HG03575 (cell line): ENCODE measurements at regions not wholly inside any gene's neighbourhood (a gene's known extent, or its start where the extent isn't known, plus 50 kb on each side); places are given as distances from the start of the nearest gene placed in this dataset.
"Not testable (repeated sequence)": the region's sequence is repeated elsewhere in the genome, so short reads cannot be mapped to it uniquely, and the experiment has no call there.

Experiments used
- ATAC-seq: cut with Tn5 transposase; IDR thresholded peaks from one replicate; pipeline ENCODE4 v1.9.1; 2021; ENCODE audit not compliant: unreplicated experiment, insufficient number of reproducible peaks, low FRiP score; ENCODE audit errors: extremely low read depth

DNA sequence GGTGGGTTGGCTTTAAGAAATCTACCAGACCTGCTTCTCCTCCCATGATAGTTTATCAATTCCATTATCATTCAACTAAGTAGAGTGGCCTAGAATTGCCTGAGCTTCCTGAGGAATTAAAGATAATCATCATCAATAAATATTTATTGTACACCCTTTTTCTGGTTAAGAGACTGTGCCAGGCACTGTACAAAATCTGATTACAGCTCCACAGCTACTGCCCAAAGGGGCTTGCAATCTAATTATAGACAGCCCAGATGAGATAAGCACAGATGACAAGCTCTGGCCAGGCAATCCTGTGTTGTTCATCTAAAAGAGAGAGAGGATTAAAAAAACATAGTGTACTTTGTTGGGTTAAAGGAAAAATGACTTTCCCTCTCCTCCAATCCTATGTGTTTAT is 586.4 kb downstream of the GATA3 start:
- ATAC-seq: no peak

DNA sequence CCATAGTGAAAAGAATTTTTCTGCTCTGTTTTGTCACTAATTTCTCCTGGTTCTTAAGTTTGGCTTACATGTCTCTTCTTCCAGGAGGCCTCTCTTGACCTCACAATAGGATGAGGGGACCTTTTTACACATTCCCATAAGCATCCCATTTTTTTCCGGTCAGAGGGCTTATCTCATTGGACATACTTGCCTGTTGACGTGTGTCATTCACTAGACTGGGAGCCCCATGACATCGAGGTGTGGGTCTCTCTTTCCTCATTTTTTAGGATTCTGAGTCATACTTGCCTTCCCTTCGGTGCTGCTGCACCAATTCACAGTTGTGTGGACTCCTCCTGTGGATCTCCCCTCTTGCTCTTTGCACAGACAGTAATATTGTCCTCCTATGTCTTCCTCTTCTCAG is 601.8 kb downstream of the GATA3 start:
- ATAC-seq: no peak

GRCh38 chr10:8659982-8660381 is 605.5 kb downstream of the GATA3 start:
- no peak for ATAC-seq

GRCh38 chr10:8661886-8662285 is 607.4 kb downstream of the GATA3 start:
- no peak for ATAC-seq

DNA sequence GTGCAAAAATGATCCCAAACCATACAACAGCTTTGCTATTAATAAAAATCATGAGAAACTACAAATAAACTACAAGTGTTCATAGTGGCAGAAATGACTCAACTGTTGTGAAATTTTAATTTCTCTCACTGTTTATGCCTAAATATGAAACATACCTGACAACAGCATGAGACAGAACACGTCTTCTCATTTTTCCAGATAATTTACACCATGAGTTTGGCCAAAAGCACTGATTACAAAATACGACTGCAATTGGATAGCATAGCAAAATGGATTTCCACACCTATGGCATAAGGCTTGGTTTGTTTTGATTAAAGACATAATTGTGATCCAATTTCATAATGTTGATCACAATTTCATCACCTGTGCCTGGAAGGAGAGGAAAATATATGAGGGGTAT is 608.6 kb downstream of the GATA3 start:
- ATAC-seq: no peak

DNA sequence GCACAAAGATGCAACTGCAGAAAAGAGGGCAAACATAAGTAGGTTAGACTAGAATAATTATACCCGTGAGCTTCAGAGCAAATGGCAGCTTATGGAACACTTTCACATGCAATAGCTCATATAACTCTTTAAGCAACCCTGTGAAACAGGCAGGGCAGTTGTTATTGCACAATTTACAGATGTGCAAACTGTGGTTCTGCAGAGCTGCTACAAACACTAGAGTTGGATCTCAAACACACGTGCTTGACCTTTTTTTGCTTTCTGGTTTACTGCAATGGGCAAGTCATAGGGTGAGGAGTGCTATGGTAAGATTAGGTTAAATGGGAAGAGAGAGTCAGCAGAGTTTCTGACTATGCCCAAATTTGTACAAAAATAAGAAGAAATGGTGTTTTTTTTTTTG is 610.8 kb downstream of the GATA3 start:
- no peak for ATAC-seq

DNA sequence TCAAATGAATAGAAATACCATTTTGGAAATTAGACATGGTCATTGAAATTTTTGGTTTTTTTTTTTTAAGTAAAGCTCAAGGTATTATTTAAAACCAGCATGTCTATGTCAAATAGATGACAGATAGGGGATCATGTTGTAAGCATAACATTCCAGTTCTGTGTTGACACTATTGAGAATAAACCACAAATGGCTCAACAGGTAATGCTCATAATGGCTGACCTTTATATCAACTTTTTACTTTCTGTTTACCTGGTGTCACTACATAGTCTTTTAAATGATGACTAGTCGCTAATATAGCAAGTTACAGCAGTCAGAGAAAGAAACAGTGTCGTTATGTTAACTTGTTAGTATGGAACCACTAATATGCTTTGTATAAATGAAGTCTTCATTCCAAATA is 616.0 kb downstream of the GATA3 start:
- no peak for ATAC-seq

GRCh38 chr10:8674230-8674629 is 619.7 kb downstream of the GATA3 start:
- no peak for ATAC-seq

DNA sequence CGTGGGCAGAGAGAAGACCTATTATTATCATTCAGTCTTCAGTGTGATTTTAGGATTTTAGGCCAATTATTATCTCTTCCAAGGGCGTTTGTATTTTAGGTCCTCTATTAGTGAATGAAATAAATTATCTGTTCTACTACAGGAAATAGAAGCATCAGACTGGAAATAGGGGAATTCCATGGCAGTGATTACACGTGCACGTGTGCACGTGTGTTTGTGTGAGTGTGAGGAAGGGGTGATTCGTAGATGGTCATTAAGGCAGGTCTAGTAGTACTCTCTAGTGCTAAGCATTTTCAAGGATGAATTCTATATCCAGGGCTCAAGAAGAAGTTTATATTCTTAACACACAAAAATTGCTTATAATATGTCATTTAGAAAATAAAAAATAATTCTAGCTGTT is 623.2 kb downstream of the GATA3 start:
- no peak for ATAC-seq

DNA sequence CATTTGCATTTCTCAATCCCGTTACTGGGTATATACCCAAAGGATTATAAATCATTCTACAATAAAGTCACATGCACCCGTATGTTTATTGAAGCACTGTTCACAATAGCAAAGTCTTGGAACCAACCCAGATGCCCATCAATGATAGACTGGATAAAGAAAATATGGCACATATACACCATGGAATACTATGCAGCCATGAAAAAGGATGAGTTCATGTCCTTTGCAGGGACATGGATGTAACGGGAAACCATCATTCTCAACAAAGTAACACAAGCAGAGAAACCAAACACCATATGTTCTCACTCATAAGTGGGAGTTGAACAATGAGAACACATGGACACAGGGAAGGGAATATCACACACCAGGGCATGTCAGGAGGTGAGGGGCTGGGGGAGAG is 630.4 kb downstream of the GATA3 start:
- ATAC-seq: not testable (repeated sequence)

- no peak for ATAC-seq
Measured at GRCh38 chr10:8688881-8689280, 634.4 kb downstream of the GATA3 start.

DNA sequence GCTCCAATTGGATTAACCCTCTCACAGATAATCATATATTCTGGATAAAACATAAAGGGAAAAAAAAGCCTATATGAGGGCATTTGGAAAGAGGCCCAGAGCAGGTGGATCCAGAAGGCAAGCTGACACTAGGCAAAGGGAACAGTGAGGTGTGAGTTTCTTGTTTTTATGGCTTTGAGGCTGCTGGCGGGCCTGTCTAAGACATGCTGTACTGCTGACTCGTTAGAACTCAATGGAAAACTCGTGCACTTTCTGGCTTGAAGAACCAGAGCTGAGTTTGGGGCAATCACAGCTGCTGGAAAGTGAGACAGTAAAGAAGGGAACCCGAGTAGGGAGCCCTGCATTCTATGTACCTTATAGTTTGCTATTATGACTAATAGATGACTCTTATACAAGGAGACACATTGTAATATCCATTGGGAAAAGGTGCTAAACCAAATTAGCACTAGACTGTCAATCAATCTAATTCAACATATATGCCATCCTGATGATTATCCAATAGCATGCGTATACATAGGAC is 637.1 kb downstream of the GATA3 start:
- ATAC-seq: no peak

GRCh38 chr10:8693635-8694034 is 639.1 kb downstream of the GATA3 start:
- ATAC-seq: not testable (repeated sequence)

GRCh38 chr10:8696746-8697145 is 642.3 kb downstream of the GATA3 start:
- ATAC-seq: no peak

DNA sequence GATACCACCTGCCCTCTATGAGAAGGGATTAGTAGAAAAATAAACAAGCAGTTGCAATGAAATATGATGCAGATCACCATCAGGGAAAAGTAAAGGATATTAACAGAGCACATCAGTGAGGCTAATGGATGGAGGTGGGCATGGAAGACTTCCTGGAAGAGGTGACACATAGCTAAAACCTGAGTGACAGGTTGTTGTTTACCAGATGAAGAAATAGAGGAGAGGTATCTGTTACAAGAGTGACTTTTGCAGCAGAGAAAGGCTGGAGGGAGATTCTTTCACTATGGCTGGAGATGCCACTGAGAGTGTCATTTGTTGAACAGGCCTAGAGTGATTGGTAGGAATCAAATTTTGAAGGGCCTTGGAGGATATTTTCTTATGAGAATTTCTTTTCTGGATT is 646.2 kb downstream of the GATA3 start:
- ATAC-seq: no peak

- ATAC-seq: no peak
Measured at GRCh38 chr10:8702181-8702580, 647.7 kb downstream of the GATA3 start.

GRCh38 chr10:8705415-8705814 is 650.9 kb downstream of the GATA3 start:
- no peak for ATAC-seq

DNA sequence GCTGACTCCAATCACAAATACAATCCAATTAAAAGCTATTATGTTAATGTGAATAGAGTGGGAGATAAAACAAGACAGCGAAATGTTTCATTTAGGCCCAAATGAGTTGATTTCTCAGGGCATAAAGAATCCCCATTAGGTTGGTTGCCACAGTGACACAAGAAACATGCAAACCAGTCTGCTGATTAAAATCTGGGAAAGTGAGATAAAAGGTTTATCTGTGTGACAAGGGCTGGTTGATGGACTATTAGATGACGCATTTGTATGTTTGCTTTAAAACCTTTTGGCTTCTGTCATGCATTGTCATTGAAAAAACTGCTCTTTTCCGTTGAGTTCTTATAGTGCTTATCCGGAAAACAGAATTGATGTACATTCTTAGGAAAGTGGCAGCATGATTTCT is 658.2 kb downstream of the GATA3 start:
- no peak for ATAC-seq

DNA sequence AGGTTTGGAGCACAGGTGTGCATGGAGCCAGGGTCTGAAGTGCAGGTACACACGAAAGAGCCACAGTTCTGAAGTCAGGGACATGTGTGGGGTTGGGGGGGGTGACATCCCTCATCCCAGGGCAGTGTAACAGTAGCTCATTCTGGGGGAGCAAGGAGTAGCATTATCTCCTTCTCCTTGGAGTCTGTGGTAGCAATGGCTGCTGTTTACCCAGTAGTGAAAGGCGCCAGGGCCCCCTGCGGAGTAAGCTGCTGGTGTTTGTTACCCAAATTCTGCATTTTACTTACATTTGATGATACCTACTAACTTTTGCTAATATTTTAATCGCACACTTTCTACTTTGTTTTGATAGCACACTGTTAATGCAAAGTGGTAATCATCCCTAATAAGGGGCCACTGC is 665.5 kb downstream of the GATA3 start:
- no peak for ATAC-seq

DNA sequence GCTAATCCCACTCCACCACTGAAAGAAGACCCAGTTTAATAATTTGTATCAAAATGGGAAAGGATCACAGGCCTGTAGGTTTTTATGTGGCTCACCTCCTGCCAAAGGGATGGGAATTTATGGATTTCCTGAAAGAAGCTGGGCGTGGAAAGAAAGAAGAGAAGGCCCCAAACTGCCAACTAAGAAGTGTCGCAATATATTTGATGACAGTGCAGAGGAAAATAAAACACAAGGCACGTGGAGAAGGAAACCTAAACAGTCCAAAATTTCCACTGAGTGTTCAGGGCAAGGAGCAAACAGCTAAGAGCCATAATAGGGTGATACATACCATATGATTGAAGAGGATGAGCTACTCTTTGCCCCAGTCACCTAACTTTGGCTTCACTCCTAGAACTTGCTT is 667.2 kb downstream of the GATA3 start:
- ATAC-seq: no peak

- no peak for ATAC-seq
Measured at GRCh38 chr10:8722835-8723234, 668.3 kb downstream of the GATA3 start.

- ATAC-seq: no peak
Measured at GRCh38 chr10:8725343-8725742, 670.9 kb downstream of the GATA3 start.
